GM21576 (cell line): ENCODE measurements at regions not wholly inside any gene's neighbourhood (a gene's known extent, or its start where the extent isn't known, plus 50 kb on each side); places are given as distances from the start of the nearest gene placed in this dataset.
"Not testable (repeated sequence)": the region's sequence is repeated elsewhere in the genome, so short reads cannot be mapped to it uniquely, and the experiment has no call there.

Experiments used
- ATAC-seq: cut with Tn5 transposase; IDR thresholded peaks from one replicate; pipeline ENCODE4 v1.9.1; 2021; ENCODE audit warnings: mild to moderate bottlenecking, moderate library complexity; ENCODE audit not compliant: unreplicated experiment

GRCh38 chr16:16930309-16931000 lies 540.3 kb downstream of the XYLT1 start:
- no peak for ATAC-seq

- ATAC-seq = no peak
Observed at GRCh38 chr16:16933861-16934260, 536.9 kb downstream of the XYLT1 start.

GRCh38 chr16:16934660-16935059 lies 536.1 kb downstream of the XYLT1 start:
- no peak for ATAC-seq

GRCh38 chr16:16935909-16936308 lies 534.9 kb downstream of the XYLT1 start:
- not testable (repeated sequence) for ATAC-seq

DNA sequence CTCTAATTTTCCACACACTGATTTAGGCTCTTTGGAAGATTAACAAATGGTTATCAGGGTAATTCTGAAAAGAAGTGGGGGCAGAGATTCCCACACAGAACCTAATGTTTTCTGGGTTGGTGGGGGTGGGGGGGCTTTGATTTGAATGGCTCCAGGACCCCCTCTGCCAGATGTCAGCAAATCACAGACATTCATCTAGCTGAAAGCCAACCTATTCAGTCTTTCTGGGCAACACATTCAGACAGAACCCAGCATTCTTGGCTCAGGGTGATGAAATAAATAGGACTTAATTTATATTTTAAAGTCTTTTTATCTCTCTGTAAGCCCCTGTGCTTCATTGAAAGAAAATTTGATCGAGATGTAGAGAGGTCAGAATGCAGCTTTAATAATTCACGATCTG lies 533.2 kb downstream of the XYLT1 start:
- ATAC-seq = no peak

DNA sequence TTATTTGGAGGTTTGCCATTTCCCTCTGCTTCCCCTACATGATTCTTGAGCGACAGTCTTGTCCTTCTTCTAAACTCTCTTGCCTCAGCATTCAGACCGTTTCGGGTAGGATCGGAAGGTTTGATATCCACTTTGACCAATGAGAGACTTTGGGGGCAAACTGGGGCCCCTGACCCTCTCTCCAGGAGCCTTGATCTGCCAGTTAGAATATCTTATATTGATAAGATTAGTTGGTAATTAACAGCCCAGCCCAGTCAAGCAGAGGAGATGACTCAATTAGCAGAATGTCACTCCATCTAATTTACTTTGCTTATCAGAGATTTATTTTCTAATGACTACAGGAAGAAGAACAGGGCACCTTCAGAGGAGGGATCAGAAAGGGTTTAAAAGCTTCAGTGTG lies 532.8 kb downstream of the XYLT1 start:
- no peak for ATAC-seq

DNA sequence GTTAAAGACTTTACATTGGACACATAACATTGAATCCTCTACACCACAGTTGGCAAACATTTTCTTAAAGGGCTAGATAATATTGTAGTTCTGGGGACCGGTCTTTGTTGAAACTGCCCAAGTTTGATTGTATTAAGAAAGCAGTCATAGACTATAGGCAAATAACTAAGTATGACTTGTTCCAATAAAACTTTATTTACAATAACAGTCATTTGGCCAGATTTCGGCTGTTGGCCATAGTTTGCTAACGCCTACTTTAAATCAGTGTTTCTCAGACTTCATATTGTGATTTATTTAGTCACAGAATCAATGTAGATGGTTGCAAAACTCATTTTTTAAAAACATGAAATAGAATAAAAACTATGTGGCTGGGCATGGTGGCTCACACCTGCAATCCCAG lies 531.8 kb downstream of the XYLT1 start:
- ATAC-seq = no peak

DNA sequence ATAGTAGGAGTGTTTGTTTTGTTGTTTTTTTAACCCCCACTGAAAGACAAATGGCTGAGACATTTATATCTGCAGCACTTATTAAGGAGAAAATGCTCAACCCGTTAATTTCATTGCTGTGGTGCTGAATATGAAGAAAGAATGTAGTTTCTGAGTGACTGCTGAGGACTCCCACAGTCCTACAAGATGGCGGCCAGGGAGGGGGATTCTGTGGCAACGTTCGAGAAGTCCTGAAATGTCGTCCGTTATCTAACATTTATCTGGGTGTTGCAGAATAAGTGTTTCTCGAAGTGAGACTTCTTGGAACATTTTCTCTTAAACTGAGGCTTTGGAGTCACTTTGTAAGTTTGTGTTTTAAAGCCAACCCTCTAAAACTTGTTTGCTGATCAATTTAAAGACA lies 530.4 kb downstream of the XYLT1 start:
- ATAC-seq = no peak

DNA sequence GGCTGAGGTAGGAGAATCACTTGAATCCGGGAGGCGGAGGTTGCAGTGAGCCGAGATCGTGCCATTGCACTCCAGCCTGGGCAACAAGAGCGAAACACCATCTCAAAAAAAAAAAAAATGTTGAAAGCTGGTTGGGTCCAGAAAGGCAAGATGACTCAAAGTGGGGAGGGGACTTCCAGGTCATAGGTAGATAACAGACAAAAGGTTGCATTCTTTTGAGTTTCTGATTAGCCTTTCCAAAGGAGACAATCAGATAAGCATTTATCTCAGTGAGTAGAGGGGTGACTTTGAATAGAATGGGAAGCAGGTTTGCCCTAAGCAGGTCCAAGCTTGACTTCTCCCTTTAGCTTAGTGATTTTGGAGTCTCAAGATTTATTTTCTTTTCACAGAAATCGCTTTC lies 527.9 kb downstream of the XYLT1 start:
- not testable (repeated sequence) for ATAC-seq

DNA sequence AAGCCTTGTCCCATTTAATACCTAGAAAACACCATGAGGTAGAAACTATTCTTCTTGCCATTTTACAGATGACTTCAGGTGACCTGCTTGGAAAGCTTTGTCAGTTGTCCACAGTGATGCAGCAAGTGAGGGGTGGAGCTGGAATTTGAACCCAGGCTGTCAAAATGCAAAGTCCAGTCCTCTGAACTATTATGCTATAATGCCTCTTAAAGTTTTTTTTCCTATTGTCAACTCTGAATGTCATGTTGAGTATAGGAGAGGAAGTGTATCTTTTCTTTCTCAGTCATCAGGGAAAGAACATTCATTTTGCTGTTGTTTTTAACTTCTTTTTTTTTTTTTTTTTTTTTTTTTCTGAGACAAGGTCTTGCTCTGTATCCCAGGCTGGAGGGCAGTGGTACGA lies 525.6 kb downstream of the XYLT1 start:
- ATAC-seq = no peak

- ATAC-seq = no peak
Observed at GRCh38 chr16:16956376-16956775, 514.4 kb downstream of the XYLT1 start.

- ATAC-seq = no peak
Observed at GRCh38 chr16:16960785-16961184, 510.0 kb downstream of the XYLT1 start.

- ATAC-seq = no peak
Observed at GRCh38 chr16:16966439-16966838, 504.3 kb downstream of the XYLT1 start.

- no peak for ATAC-seq
Observed at GRCh38 chr16:16971042-16971441, 499.7 kb downstream of the XYLT1 start.

DNA sequence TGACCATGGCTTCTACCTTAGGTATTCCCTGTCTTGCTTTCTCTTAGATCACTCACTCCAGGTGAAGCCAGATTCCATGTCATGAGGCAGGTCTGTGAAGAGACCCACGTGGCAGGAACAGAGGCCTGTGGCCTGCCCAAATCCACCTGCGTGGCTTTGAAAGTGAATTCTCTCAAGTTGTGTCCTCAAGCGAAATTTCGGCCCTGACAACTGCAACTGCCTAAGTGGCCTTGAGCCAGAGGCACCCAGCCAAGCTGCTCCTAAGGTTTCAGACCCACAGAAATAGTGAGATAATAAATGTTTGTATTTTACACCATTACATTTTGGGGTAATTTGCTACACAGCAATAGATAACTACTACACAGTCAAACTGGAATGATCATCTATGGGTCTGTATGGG lies 497.9 kb downstream of the XYLT1 start:
- no peak for ATAC-seq

- ATAC-seq = no peak
Observed at GRCh38 chr16:16973707-16974591, 496.8 kb downstream of the XYLT1 start.

DNA sequence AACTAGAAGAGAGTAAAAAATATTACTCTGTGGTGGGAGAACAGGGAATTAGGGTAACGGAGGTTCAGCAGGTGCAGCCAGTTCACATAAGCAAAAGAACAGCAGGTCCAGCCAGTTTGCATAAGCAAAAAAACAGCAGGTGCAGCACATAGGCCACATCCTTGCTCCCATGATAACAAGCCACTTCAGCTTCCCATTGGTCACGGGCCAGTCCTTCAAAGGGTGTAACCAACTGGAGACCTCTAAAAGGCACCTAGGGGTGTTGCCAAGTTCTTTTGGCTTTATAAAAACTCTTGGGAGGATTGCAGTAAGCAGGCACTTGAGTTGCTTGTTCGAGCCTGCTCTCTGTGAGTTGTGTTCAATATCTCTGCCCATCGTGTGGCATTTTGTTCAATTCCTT lies 488.1 kb downstream of the XYLT1 start:
- ATAC-seq = no peak

GRCh38 chr16:16983582-16983981 lies 487.2 kb downstream of the XYLT1 start:
- ATAC-seq = no peak

GRCh38 chr16:16984091-16984490 lies 486.7 kb downstream of the XYLT1 start:
- not testable (repeated sequence) for ATAC-seq

- ATAC-seq = no peak
Observed at GRCh38 chr16:16985707-16986106, 485.1 kb downstream of the XYLT1 start.

DNA sequence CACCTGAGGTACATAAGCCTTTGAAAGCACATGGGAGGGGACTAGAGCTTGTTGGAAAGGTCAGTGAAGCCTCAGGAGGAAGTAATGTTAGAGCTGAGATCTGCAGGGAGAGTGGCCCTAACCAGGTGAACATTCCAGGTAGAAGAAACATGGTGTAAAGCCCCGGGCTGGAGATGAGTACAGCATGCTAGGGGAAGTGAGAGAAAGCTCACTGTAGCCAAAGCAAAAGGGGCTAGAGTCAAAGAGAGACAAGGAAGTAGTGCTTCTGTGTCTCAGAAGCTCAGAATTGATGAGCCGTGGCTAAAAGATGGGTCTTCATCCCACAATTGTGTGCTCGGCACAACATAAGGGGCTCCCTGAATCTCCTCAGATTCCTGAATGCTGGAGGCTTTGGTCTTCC lies 481.8 kb downstream of the XYLT1 start:
- ATAC-seq = no peak

- no peak for ATAC-seq
Observed at GRCh38 chr16:16989368-16989767, 481.4 kb downstream of the XYLT1 start.
